OCI-LY7 (cell line): ENCODE measurements at regions not wholly inside any gene's neighbourhood (a gene's known extent, or its start where the extent isn't known, plus 50 kb on each side); places are given as distances from the start of the nearest gene placed in this dataset.

Experiments used
- BruUV-seq: library from RNA; stranded (reverse); fragments of 400-500 nt; replicated peaks from 2 replicates; lab custom pipeline; 2021; lab: Mats Ljungman, UMichigan
- CTCF ChIA-PET: fragments of 300-600 bp; sonication (Branson Sonifier 250); formaldehyde crosslinking; loops from one replicate; lab custom pipeline; 2022; ENCODE audit warnings: antibody characterized with exemption; ENCODE audit not compliant: unreplicated experiment; lab: Charles Lee
- POLR2A ChIA-PET: fragments of 300-600 bp; sonication (Branson Sonifier 250); formaldehyde crosslinking; loops from one replicate; lab custom pipeline; 2022; ENCODE audit warnings: antibody characterized with exemption; lab: Charles Lee
- DNase-seq: peaks from one replicate; pipeline ENCODE4 v3.0.0-alpha.2; 2015; ENCODE audit warnings: low spot score
- H2AFZ ChIP-seq: fragments of 200-600 bp; sonication (generic), shearing (Covaris generic); 2 replicates; pipeline ENCODE4 v1.6.1; 2014; ENCODE audit warnings: mild to moderate bottlenecking, antibody characterized with exemption, low read length, moderate library complexity
- H3K27ac ChIP-seq: fragments of 200-600 bp; sonication (generic); 2 replicates; pipeline ENCODE4 v1.5.1; 2014; ENCODE audit warnings: mixed run types, low read depth, mild to moderate bottlenecking, moderate library complexity, low read length, inconsistent platforms; ENCODE audit not compliant: poor library complexity, severe bottlenecking
- H3K36me3 ChIP-seq: fragments of 200-600 bp; sonication (generic); 2 replicates; pipeline ENCODE4 v1.6.1; 2014; ENCODE audit warnings: mild to moderate bottlenecking, antibody characterized with exemption, low read length, moderate library complexity, mixed read lengths; ENCODE audit not compliant: insufficient read depth
- H3K4me1 ChIP-seq: fragments of 200-600 bp; sonication (generic); 2 replicates; pipeline ENCODE4 v1.5.1; 2014; ENCODE audit warnings: mild to moderate bottlenecking, low read length; ENCODE audit not compliant: insufficient read depth, poor library complexity, severe bottlenecking
- H3K4me2 ChIP-seq: fragments of 200-600 bp; sonication (generic); 2 replicates; pipeline ENCODE4 v1.6.1; 2014; ENCODE audit warnings: mild to moderate bottlenecking, low read length
- H3K4me3 ChIP-seq: fragments of 200-600 bp; sonication (generic); 2 replicates; pipeline ENCODE4 v1.5.1; 2014; ENCODE audit warnings: mild to moderate bottlenecking, low read depth, low read length; ENCODE audit not compliant: poor library complexity, severe bottlenecking
- H3K79me2 ChIP-seq: fragments of 200-600 bp; sonication (generic); 2 replicates; pipeline ENCODE4 v1.6.1; 2016; ENCODE audit warnings: low read depth, mild to moderate bottlenecking, low read length, moderate library complexity, mixed read lengths; ENCODE audit not compliant: insufficient read depth
- H3K9me2 ChIP-seq: fragments of 200-600 bp; sonication (generic); 2 replicates; pipeline ENCODE4 v1.6.1; 2016; ENCODE audit warnings: mild to moderate bottlenecking, low read length, mixed read lengths; ENCODE audit not compliant: insufficient read depth
- H3K9me3 ChIP-seq: fragments of 200-600 bp; sonication (generic); 2 replicates; pipeline ENCODE4 v1.6.1; 2014; ENCODE audit warnings: mild to moderate bottlenecking, mixed run types, low read length, mixed read lengths
- H4K20me1 ChIP-seq: fragments of 200-600 bp; sonication (generic); 2 replicates; pipeline ENCODE4 v1.6.1; 2014; ENCODE audit warnings: mild to moderate bottlenecking, antibody characterized with exemption, low read length, moderate library complexity, mixed read lengths; ENCODE audit not compliant: insufficient read depth
- CTCF ChIP-seq: fragments of 200-600 bp; sonication (generic); conservative IDR thresholded peaks from 2 replicates; pipeline ENCODE4 v1.5.1; 2014; ENCODE audit warnings: mild to moderate bottlenecking, antibody characterized with exemption, low read length, moderate library complexity, mixed read lengths
- EZH2phosphoT487 ChIP-seq: fragments of 200-600 bp; sonication (generic); IDR thresholded peaks from 2 replicates; pipeline ENCODE4 v1.6.1; 2018; ENCODE audit warnings: low read depth, borderline replicate concordance, mild to moderate bottlenecking, mixed run types, antibody characterized with exemption, low read length, moderate library complexity, mixed read lengths
- intact Hi-C: fragments of 100-400 bp; cut with micrococcal nuclease; formaldehyde crosslinking; loops from one replicate; pipeline ENCODE4 v1.10.0; 2022; ENCODE audit not compliant: unreplicated experiment

- TF ChIP-seq EZH2phosphoT487 (no peak), CTCF (no peak)
- Histone ChIP-seq H2AFZ (no peak overlapping the region), H3K4me2 (no peak overlapping the region), H3K4me3 (no peak overlapping the region), H3K27ac (no peak overlapping the region), H3K4me1 (no peaks in the 10 kb centered on the region), H4K20me1 (no peaks in the 10 kb centered on the region), H3K9me3 (no peaks in the 10 kb centered on the region), H3K36me3 (no peaks in the 10 kb centered on the region), H3K79me2 (no peaks in the 10 kb centered on the region), H3K9me2 (no peaks in the 10 kb centered on the region)
- ChIA-PET POLR2A (interaction anchor here (1.1 kb wide), 1 partner anchor 1064 kb away, joined by 3 read pairs; no protein-coding TSS in a partner anchor), CTCF (no interaction called here)
- BruUV-seq: no TSS peak
- no peak for DNase-seq
- intact Hi-C loops: no loop called here
Observed at GRCh38 chr3:116963802-116964201, 254.2 kb downstream of the TUSC7 start.

- no peak for TF ChIP-seq CTCF
- no peak for TF ChIP-seq EZH2phosphoT487
- CTCF ChIA-PET: no interaction called here
Observed at GRCh38 chr3:116966649-116967048, 257.1 kb downstream of the TUSC7 start.

GRCh38 chr3:116969135-116969534, 259.6 kb downstream of the TUSC7 start:
- H2AFZ ChIP-seq: no peak overlapping the region
- DNase-seq: no peak
- H3K4me1 ChIP-seq: no peaks in the 10 kb centered on the region
- no peak overlapping the region for H3K4me3 ChIP-seq
- H3K36me3 ChIP-seq: no peaks in the 10 kb centered on the region
- H3K9me2 ChIP-seq: no peaks in the 10 kb centered on the region
- no TSS peak for BruUV-seq
- H3K27ac ChIP-seq: no peak overlapping the region
- H4K20me1 ChIP-seq: no peaks in the 10 kb centered on the region
- CTCF ChIA-PET: no interaction called here
- no peak for TF ChIP-seq EZH2phosphoT487
- TF ChIP-seq CTCF: no peak
- POLR2A ChIA-PET: interaction anchor here (0.5 kb wide), 1 partner anchor 13 kb away, joined by 3 read pairs; no protein-coding TSS in a partner anchor
- intact Hi-C loops: no loop called here
- H3K4me2 ChIP-seq: no peak overlapping the region
- no peaks in the 10 kb centered on the region for H3K79me2 ChIP-seq
- no peaks in the 10 kb centered on the region for H3K9me3 ChIP-seq

More at GRCh38 chr3:116966649-116967048, 257.1 kb downstream of the TUSC7 start:
- Histone ChIP-seq H3K4me2 (no peak overlapping the region), H3K79me2 (no peaks in the 10 kb centered on the region), H3K27ac (no peak overlapping the region), H2AFZ (no peak overlapping the region), H3K9me3 (no peaks in the 10 kb centered on the region), H3K4me3 (no peak overlapping the region), H3K4me1 (no peaks in the 10 kb centered on the region), H3K9me2 (no peaks in the 10 kb centered on the region), H3K36me3 (no peaks in the 10 kb centered on the region), H4K20me1 (no peaks in the 10 kb centered on the region)
- no peak for DNase-seq
- no TSS peak for BruUV-seq
- intact Hi-C loops: no loop called here
- POLR2A ChIA-PET: interaction anchor here (0.6 kb wide), 1 partner anchor 163 kb away, joined by 3 read pairs; no protein-coding TSS in a partner anchor
